PFSK-1 (cell line): ENCODE measurements at regions not wholly inside any gene's neighbourhood (a gene's known extent, or its start where the extent isn't known, plus 50 kb on each side); places are given as distances from the start of the nearest gene placed in this dataset.

Source experiments
- FOXP2 ChIP-seq: optimal IDR thresholded peaks from 2 replicates; pipeline ENCODE3; 2011; ENCODE audit warnings: borderline replicate concordance, control low read depth, inconsistent platforms; ENCODE audit not compliant: insufficient read depth; ENCODE audit errors: extremely low read length, extremely low read depth
- POLR2AphosphoS5 ChIP-seq: IDR thresholded peaks from 2 replicates; pipeline ENCODE4 v1.6.1; 2012; ENCODE audit warnings: low read depth, mild to moderate bottlenecking, control low read depth, low read length, moderate library complexity
- SIN3A ChIP-seq: IDR thresholded peaks from 2 replicates; pipeline ENCODE4 v1.6.1; 2012; ENCODE audit warnings: mild to moderate bottlenecking, low read length, moderate library complexity, borderline replicate concordance; ENCODE audit not compliant: insufficient read depth
- TAF1 ChIP-seq: IDR thresholded peaks from 2 replicates; pipeline ENCODE4 v1.6.1; 2012; ENCODE audit warnings: low read length, control low read depth, borderline replicate concordance; ENCODE audit not compliant: insufficient read depth
- TF ChIP-seq, protein P1 (sequence below), 2 experiments: IDR thresholded peaks; 2 replicates each; pipeline versions ENCODE4 v1.6.1 to v1.8.0; 2011 to 2012; ENCODE audit warnings: low read depth in 2 of 2, low read length in 2 of 2, control low read depth in 1 of 2, inconsistent platforms in 1 of 2, mild to moderate bottlenecking in 1 of 2, moderate library complexity in 1 of 2; ENCODE audit not compliant: insufficient read depth in 1 of 2

DNA sequence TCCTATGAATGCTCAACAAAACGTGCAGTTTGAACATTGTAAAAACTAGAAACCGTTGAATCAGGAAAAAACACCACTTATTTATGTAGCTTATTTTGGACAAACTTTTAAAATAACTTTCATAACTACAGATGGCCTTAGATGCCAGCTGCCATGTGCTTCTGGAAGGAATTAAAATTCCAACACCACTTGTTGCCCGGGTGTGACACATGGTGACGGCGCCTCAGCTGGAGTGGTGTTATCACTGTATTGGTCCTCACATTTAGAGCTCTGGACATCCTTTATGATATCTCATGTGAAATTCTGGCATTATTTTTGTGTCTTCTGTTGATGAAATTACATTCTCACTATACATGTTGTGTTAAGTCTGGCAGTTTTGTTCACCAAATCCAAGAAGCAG lies 211.0 kb downstream of the IPO8 start:
- TF ChIP-seq SIN3A (no peak), POLR2AphosphoS5 (no peak), FOXP2 (no peak), TAF1 (no peak)
- TF ChIP-seq, protein P1, sequence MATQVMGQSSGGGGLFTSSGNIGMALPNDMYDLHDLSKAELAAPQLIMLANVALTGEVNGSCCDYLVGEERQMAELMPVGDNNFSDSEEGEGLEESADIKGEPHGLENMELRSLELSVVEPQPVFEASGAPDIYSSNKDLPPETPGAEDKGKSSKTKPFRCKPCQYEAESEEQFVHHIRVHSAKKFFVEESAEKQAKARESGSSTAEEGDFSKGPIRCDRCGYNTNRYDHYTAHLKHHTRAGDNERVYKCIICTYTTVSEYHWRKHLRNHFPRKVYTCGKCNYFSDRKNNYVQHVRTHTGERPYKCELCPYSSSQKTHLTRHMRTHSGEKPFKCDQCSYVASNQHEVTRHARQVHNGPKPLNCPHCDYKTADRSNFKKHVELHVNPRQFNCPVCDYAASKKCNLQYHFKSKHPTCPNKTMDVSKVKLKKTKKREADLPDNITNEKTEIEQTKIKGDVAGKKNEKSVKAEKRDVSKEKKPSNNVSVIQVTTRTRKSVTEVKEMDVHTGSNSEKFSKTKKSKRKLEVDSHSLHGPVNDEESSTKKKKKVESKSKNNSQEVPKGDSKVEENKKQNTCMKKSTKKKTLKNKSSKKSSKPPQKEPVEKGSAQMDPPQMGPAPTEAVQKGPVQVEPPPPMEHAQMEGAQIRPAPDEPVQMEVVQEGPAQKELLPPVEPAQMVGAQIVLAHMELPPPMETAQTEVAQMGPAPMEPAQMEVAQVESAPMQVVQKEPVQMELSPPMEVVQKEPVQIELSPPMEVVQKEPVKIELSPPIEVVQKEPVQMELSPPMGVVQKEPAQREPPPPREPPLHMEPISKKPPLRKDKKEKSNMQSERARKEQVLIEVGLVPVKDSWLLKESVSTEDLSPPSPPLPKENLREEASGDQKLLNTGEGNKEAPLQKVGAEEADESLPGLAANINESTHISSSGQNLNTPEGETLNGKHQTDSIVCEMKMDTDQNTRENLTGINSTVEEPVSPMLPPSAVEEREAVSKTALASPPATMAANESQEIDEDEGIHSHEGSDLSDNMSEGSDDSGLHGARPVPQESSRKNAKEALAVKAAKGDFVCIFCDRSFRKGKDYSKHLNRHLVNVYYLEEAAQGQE (IDR thresholded peaks at IDR 0.05; ENCODE audit: insufficient read depth in 1 of 2, low read depth in 2 of 2, low read length in 2 of 2) = no peak

DNA sequence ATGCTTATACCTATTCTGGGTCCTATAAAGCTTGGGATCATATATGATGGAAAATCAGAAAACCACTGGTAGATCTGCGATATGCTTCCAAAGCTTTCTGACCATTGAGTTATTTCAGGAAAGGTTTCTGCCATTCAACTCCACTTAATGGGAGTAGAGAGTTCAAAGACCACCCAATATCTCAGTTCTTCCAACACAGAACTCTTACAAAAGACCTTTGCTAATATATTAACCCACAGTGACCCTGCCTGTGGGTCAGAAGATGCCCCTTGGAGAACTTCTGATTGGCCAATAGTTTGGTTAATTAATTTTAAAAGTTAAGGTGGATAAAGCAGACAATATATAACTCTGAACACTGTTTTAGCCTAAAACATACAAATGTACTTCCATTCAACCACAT lies 213.0 kb downstream of the IPO8 start:
- TF ChIP-seq SIN3A = no peak
- no peak for TF ChIP-seq FOXP2
- TF ChIP-seq, protein P1 (IDR thresholded peaks at IDR 0.05; ENCODE audit: insufficient read depth in 1 of 2, low read depth in 2 of 2, low read length in 2 of 2) = no peak
- TF ChIP-seq POLR2AphosphoS5 = no peak
- TF ChIP-seq TAF1 = no peak

DNA sequence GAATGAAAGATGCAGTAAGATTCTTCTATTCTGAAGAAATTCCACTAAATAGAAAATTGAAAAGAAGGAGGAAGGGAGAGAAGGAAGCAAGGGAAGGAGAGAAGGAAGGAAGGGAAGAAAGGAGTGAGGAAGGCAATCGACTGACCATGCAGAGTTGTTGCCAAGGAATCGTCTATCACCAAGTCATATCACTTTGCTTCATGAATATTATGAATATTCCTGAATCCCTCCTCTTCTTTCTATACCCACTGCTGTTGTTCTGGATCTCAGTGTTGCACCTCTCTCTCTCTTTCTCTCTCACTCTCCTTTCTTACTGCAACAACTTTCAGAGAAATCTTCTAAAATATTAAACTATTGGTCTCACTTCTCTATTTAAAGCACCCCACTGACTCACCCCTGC lies 222.4 kb downstream of the IPO8 start:
- TF ChIP-seq SIN3A (no peak), FOXP2 (no peak), POLR2AphosphoS5 (no peak), TAF1 (no peak)
- TF ChIP-seq, protein P1 (IDR thresholded peaks at IDR 0.05; ENCODE audit: insufficient read depth in 1 of 2, low read depth in 2 of 2, low read length in 2 of 2) = no peak

DNA sequence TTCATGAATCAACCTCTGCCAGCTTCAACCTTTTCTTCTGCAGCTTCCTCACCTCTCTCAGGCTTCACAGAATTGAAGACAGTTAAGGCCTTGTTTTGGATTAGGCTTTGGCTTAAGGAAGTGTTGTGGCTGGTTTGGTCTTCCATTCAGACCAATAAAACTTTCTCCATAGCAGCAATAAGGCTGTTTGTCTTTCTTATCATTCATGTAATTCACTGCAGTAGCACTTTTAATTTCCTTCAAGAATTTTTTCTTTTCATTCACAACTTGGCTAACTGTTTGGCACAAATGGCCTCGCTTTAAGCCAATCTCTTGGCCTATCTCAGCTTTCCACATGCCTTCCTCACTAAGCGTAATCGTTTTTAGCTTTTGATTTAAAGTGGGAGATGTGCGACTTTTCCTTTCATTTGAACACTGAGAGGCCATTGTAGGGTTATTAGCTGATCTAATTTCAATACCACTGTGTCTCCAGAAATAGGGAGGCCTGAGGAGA lies 229.5 kb downstream of the IPO8 start:
- no peak for TF ChIP-seq FOXP2
- no peak for TF ChIP-seq SIN3A
- TF ChIP-seq, protein P1 (IDR thresholded peaks at IDR 0.05; ENCODE audit: insufficient read depth in 1 of 2, low read depth in 2 of 2, low read length in 2 of 2) = no peak
- TF ChIP-seq POLR2AphosphoS5 = no peak
- TF ChIP-seq TAF1 = no peak

DNA sequence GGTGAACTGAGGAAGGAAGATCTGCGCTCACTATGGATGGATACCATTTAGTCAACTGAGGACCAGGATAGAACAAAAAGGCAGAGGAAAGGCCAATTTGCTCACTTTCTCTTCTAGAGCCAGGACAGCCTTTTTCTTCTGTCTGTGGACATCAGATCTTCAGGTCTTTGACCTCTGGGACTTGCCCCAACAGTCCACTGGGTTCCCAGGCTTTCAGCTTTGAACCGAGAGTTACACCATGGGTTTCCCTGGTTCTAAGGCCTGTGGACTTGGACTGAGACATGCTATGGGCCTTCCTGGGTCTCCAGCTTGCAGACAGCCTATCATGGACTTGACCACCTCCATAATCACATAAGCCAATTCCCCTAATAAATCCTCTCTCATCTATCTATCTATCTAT lies 232.0 kb downstream of the IPO8 start:
- TF ChIP-seq FOXP2 = no peak
